NCI-H2171 (cell line): ENCODE measurements at regions not wholly inside any gene's neighbourhood (a gene's known extent, or its start where the extent isn't known, plus 50 kb on each side); places are given as distances from the start of the nearest gene placed in this dataset.
"Not testable (repeated sequence)": the region's sequence is repeated elsewhere in the genome, so short reads cannot be mapped to it uniquely, and the experiment has no call there.

ENCODE experiments used
- DNase-seq: peaks from one replicate; lab custom pipeline; 2025; lab: John Stamatoyannopoulos, UW

- DNase-seq = not testable (repeated sequence)
Observed at GRCh38 chr22:19662049-19662684, 52.1 kb upstream of the SEPTIN5 start.

- no peak for DNase-seq
Observed at GRCh38 chr22:19663286-19663815, 51.0 kb upstream of the SEPTIN5 start.

GRCh38 chr22:19663821-19664355 lies 50.4 kb upstream of the SEPTIN5 start:
- peak; percentile 61 for DNase-seq

GRCh38 chr22:19664406-19664805 lies 49.9 kb upstream of the SEPTIN5 start:
- no peak for DNase-seq
